GM12878 (cell line): ENCODE measurements at regions not wholly inside any gene's neighbourhood (a gene's known extent, or its start where the extent isn't known, plus 50 kb on each side); places are given as distances from the start of the nearest gene placed in this dataset.

Experiments
- ASH2L ChIP-seq: fragments of 300-600, 200-600 bp; sonication (generic); IDR thresholded peaks from 2 replicates; pipeline ENCODE4 v1.6.1; 2017; ENCODE audit warnings: low read depth, mild to moderate bottlenecking, borderline replicate concordance
- BRCA1 ChIP-seq: IDR thresholded peaks from 2 replicates; pipeline ENCODE4 v1.6.1; 2011; ENCODE audit warnings: low read depth, low read length, improper control_type of control experiment
- CBFB ChIP-seq: IDR thresholded peaks from 2 replicates; pipeline ENCODE4 v1.6.1; 2016; ENCODE audit warnings: antibody characterized with exemption, low read depth
- CHD2 ChIP-seq: IDR thresholded peaks from 2 replicates; pipeline ENCODE4 v1.6.1; 2011; ENCODE audit warnings: low read depth, low read length, improper control_type of control experiment, borderline replicate concordance
- DPF2 ChIP-seq: fragments of 450-650 bp; IDR thresholded peaks from 2 replicates; pipeline ENCODE4 v1.6.1; 2017; ENCODE audit warnings: mild to moderate bottlenecking
- GATAD2B ChIP-seq: fragments of 450-650 bp; conservative IDR thresholded peaks from 2 replicates; pipeline ENCODE4 v1.6.1; 2017; ENCODE audit warnings: low read depth, mild to moderate bottlenecking, moderate library complexity
- MEF2A ChIP-seq: IDR thresholded peaks from 2 replicates; pipeline ENCODE4 v1.6.1; 2011; ENCODE audit warnings: low read depth, mild to moderate bottlenecking, low read length, moderate library complexity; ENCODE audit not compliant: insufficient read depth
- MEF2B ChIP-seq: fragments of 450-650 bp; IDR thresholded peaks from 2 replicates; pipeline ENCODE4 v1.6.1; 2018; ENCODE audit warnings: mild to moderate bottlenecking, moderate library complexity; ENCODE audit not compliant: partially characterized antibody, poor library complexity, severe bottlenecking
- MTA3 ChIP-seq: IDR thresholded peaks from 2 replicates; pipeline ENCODE4 v1.6.1; 2012; ENCODE audit warnings: low read length, inconsistent platforms, borderline replicate concordance
- MYC ChIP-seq: IDR thresholded peaks from 2 replicates; pipeline ENCODE4 v1.6.1; 2011; ENCODE audit warnings: mild to moderate bottlenecking, low read length, moderate library complexity, inconsistent platforms; ENCODE audit not compliant: insufficient read depth, insufficient replicate concordance, insufficient read length, severe bottlenecking
- NFYB ChIP-seq: IDR thresholded peaks from 2 replicates; pipeline ENCODE4 v1.6.1; 2011; ENCODE audit warnings: low read depth, mild to moderate bottlenecking, low read length, improper control_type of control experiment, moderate library complexity; ENCODE audit not compliant: insufficient read depth
- PAX5 ChIP-seq: IDR thresholded peaks from 2 replicates; pipeline ENCODE4 v1.6.1; 2011; ENCODE audit warnings: low read depth, low read length, borderline replicate concordance
- PKNOX1 ChIP-seq: fragments of 450-650 bp; IDR thresholded peaks from 2 replicates; pipeline ENCODE4 v1.6.1; 2016; ENCODE audit warnings: mild to moderate bottlenecking
- POLR2A ChIP-seq: IDR thresholded peaks from 2 replicates; pipeline ENCODE4 v1.6.1; 2011; ENCODE audit warnings: low read depth, mild to moderate bottlenecking, low read length
- POU2F2 ChIP-seq: IDR thresholded peaks from 3 replicates; pipeline ENCODE4 v1.6.1; 2011; ENCODE audit warnings: low read depth, mild to moderate bottlenecking, low read length, borderline replicate concordance
- RBBP5 ChIP-seq: fragments of 200-600 bp; sonication (generic); conservative IDR thresholded peaks from 2 replicates; pipeline ENCODE4 v1.6.1; 2016
- RELA ChIP-seq: fragments of 450-650 bp; IDR thresholded peaks from 2 replicates; pipeline ENCODE4 v1.8.0; 2014; ENCODE audit warnings: borderline replicate concordance; ENCODE audit not compliant: partially characterized antibody
- RFX5 ChIP-seq: IDR thresholded peaks from 2 replicates; pipeline ENCODE4 v1.6.1; 2011; ENCODE audit warnings: low read depth, low read length, improper control_type of control experiment
- SIN3A ChIP-seq: IDR thresholded peaks from 2 replicates; pipeline ENCODE4 v1.6.1; 2012; ENCODE audit warnings: low read depth, low read length, improper control_type of control experiment
- SIX5 ChIP-seq: IDR thresholded peaks from 2 replicates; pipeline ENCODE4 v1.6.1; 2011; ENCODE audit warnings: mild to moderate bottlenecking, low read depth, low read length, moderate library complexity; ENCODE audit not compliant: severe bottlenecking
- TAF1 ChIP-seq: IDR thresholded peaks from 2 replicates; pipeline ENCODE4 v1.6.1; 2011; ENCODE audit warnings: mild to moderate bottlenecking, low read depth, low read length, borderline replicate concordance
- TCF12 ChIP-seq: IDR thresholded peaks from 2 replicates; pipeline ENCODE4 v1.6.1; 2011; ENCODE audit warnings: low read depth, mild to moderate bottlenecking, low read length
- WRNIP1 ChIP-seq: IDR thresholded peaks from 2 replicates; pipeline ENCODE4 v1.6.1; 2011; ENCODE audit warnings: low read depth, low read length, improper control_type of control experiment, borderline replicate concordance
- ZBED1 ChIP-seq: IDR thresholded peaks from 2 replicates; pipeline ENCODE4 v1.6.1; 2016; ENCODE audit warnings: borderline replicate concordance
- ZBTB33 ChIP-seq: fragments of 450-650 bp; IDR thresholded peaks from 2 replicates; pipeline ENCODE4 v1.6.1; 2017; ENCODE audit warnings: mild to moderate bottlenecking
- ZNF217 ChIP-seq: fragments of 450-650 bp; IDR thresholded peaks from 2 replicates; pipeline ENCODE4 v1.6.1; 2017; ENCODE audit warnings: antibody characterized with exemption, mild to moderate bottlenecking
- TF ChIP-seq, protein P1 (sequence below), 3 experiments: IDR thresholded peaks in 2 of 3; conservative IDR thresholded peaks in 1 of 3; 2 replicates each; pipeline ENCODE4 v1.5.1; 2011; ENCODE audit warnings: low read depth in 3 of 3, low read length in 3 of 3, mild to moderate bottlenecking in 3 of 3, control low read depth in 2 of 3, moderate library complexity in 2 of 3, inconsistent platforms in 1 of 3, mixed read lengths in 1 of 3; ENCODE audit not compliant: control insufficient read depth in 2 of 3, insufficient read depth in 1 of 3; ENCODE audit errors: extremely low read depth in 1 of 3

GRCh38 chr9:40991741-40992471 is 136.6 kb downstream of the FOXD4L6 start (continued):
- TF ChIP-seq BRCA1 (0 out of 2 replicates have a peak, but pooled peaks have one; percentile 4), WRNIP1 (0 out of 2 replicates have a peak, but pooled peaks have one; percentile 30), POLR2A (peak; percentile 78), PAX5 (peak; percentile 42; the same call in 1 of the 2 replicates), NFYB (peak; percentile 70; the same call in 1 of the 2 replicates), PKNOX1 (peak; percentile 38; the same call in 1 of the 2 replicates), RBBP5 (peak; percentile 88; the same call in 1 of the 2 replicates), SIX5 (peak; percentile 50), ASH2L (peak; percentile 86; the same call in 1 of the 2 replicates), ZBTB33 (peak; percentile 81; the same call in 1 of the 2 replicates), CBFB (peak; percentile 76), RFX5 (peak; percentile 44; the same call in 1 of the 2 replicates), TCF12 (peak; percentile 71), TAF1 (peak; percentile 97), MEF2A (peak; percentile 77), RELA (peak; percentile 88), GATAD2B (peak; percentile 100), DPF2 (peak; percentile 91), MEF2B (peak; percentile 80), ZBED1 (peak; percentile 94), SIN3A (peak; percentile 78), MYC (peak; percentile 65), POU2F2 (peak; percentile 86; the same call in 2 of the 3 replicates), ZNF217 (0 out of 2 replicates have a peak, but pooled peaks have one; percentile 64), MTA3 (peak; percentile 54; the same call in 1 of the 2 replicates), CHD2 (peak; percentile 79; the same call in 1 of the 2 replicates)
- TF ChIP-seq, protein P1, sequence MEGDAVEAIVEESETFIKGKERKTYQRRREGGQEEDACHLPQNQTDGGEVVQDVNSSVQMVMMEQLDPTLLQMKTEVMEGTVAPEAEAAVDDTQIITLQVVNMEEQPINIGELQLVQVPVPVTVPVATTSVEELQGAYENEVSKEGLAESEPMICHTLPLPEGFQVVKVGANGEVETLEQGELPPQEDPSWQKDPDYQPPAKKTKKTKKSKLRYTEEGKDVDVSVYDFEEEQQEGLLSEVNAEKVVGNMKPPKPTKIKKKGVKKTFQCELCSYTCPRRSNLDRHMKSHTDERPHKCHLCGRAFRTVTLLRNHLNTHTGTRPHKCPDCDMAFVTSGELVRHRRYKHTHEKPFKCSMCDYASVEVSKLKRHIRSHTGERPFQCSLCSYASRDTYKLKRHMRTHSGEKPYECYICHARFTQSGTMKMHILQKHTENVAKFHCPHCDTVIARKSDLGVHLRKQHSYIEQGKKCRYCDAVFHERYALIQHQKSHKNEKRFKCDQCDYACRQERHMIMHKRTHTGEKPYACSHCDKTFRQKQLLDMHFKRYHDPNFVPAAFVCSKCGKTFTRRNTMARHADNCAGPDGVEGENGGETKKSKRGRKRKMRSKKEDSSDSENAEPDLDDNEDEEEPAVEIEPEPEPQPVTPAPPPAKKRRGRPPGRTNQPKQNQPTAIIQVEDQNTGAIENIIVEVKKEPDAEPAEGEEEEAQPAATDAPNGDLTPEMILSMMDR (IDR thresholded peaks at IDR 0.05 in 2 of 3, conservative IDR thresholded peaks at IDR 0.05 in 1 of 3; ENCODE audit: control insufficient read depth in 2 of 3, extremely low read depth in 1 of 3, insufficient read depth in 1 of 3, low read depth in 3 of 3, low read length in 3 of 3): peak; percentile 84 to 98 (median 97)
